Kidney (tissue), 13 donors: ENCODE measurements at regions not wholly inside any gene's neighbourhood (a gene's known extent, or its start where the extent isn't known, plus 50 kb on each side); places are given as distances from the start of the nearest gene placed in this dataset.

ENCODE experiments used
- DNase-seq, 5 donors: peaks; one replicate each; pipeline ENCODE4 v3.0.0-alpha.2; 2013 to 2020
- FAIRE-seq: peaks from 2 replicates; lab custom pipeline; 2012; peaks lifted over from hg19 to GRCh38; lab: Jason Lieb, UNC
- H3K27ac ChIP-seq, 2 donors: one replicate each; pipeline ENCODE4 v1.7.0; 2013; ENCODE audit warnings: low read depth in 2 of 2, low read length in 2 of 2, inconsistent platforms in 1 of 2
- H3K27me3 ChIP-seq: one replicate; pipeline ENCODE4 v1.7.1; 2013; ENCODE audit warnings: low read length, inconsistent platforms; ENCODE audit not compliant: control insufficient read depth, insufficient read depth
- H3K36me3 ChIP-seq, 3 donors: one replicate each; pipeline versions ENCODE4 v1.7.0 to v1.7.1; 2013; ENCODE audit warnings: low read length in 3 of 3, control low read depth in 1 of 3, inconsistent platforms in 1 of 3; ENCODE audit not compliant: insufficient read depth in 3 of 3, control insufficient read depth in 2 of 3
- H3K4me1 ChIP-seq, 3 donors: one replicate each; pipeline versions ENCODE4 v1.7.0 to v1.7.1; 2013; ENCODE audit warnings: low read length in 3 of 3, inconsistent platforms in 1 of 3, low read depth in 1 of 3; ENCODE audit not compliant: control insufficient read depth in 2 of 3, insufficient read depth in 2 of 3
- H3K4me3 ChIP-seq, 3 donors: one replicate each; pipeline versions ENCODE4 v1.7.0 to v1.8.1; 2013; ENCODE audit warnings: low read length in 3 of 3, control low read depth in 1 of 3, inconsistent platforms in 1 of 3
- H3K9ac ChIP-seq, 3 donors: one replicate each; pipeline versions ENCODE4 v1.7.0 to v1.7.1; 2013; ENCODE audit warnings: low read length in 3 of 3, control low read depth in 1 of 3, inconsistent platforms in 1 of 3
- H3K9me3 ChIP-seq, 3 donors: one replicate each; pipeline versions ENCODE4 v1.7.0 to v1.7.1; 2013; ENCODE audit warnings: low read length in 3 of 3, control low read depth in 1 of 3, inconsistent platforms in 1 of 3; ENCODE audit not compliant: control insufficient read depth in 2 of 3, insufficient read depth in 1 of 3
- intact Hi-C: fragments of 100-400 bp; cut with DNase I; formaldehyde crosslinking; loops from one replicate; pipeline ENCODE4 v1.11.1; 2022
- TF ChIP-seq, protein P1 (sequence below): IDR thresholded peaks from 3 replicates; pipeline ENCODE4 v1.5.1; 2012; ENCODE audit warnings: mild to moderate bottlenecking, moderate library complexity, borderline replicate concordance; ENCODE audit not compliant: insufficient read depth; ENCODE audit errors: extremely low read depth
- donor health status: control.
- donor health status: control.
- donor health status: control.
- donor health status: control.
- donor health status: control.
- donor health status: DM: yes; HTN: yes; CAD: no.
- donor health status: Normal renal cell carcinoma (clear cell type).

DNA sequence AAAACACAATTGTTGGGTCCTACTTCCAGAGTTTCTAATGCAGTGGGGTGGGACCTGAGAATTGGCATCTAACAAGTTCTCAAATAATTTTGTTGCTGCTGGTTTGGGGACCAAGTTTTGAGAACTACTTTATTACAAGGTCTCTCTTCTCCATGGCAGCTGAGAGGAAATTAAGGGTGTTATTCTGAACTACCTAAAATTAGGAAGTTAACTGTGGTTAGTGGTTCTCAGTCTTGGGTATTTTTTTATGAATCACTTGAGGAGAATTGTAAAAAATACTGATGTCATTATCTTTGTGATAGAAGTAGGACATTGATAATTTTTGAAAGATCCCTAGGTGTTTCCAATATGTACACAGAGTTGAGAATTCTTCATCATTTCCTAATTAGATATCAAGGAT is 210.2 kb downstream of the MC4R start:
- H3K4me1 ChIP-seq, result no peaks in the 10 kb centered on the region
- H3K9me3 ChIP-seq, result no peaks in the 10 kb centered on the region
- no peak overlapping the region for H3K9ac ChIP-seq
- FAIRE-seq (no peak), DNase-seq (no peak)
- H3K4me3 ChIP-seq, result no peak overlapping the region
- no peak overlapping the region for H3K27ac ChIP-seq
- intact Hi-C loops, result no loop called here
- no peaks in the 10 kb centered on the region for H3K27me3 ChIP-seq
- no peaks in the 10 kb centered on the region for H3K36me3 ChIP-seq
- TF ChIP-seq, protein P1, sequence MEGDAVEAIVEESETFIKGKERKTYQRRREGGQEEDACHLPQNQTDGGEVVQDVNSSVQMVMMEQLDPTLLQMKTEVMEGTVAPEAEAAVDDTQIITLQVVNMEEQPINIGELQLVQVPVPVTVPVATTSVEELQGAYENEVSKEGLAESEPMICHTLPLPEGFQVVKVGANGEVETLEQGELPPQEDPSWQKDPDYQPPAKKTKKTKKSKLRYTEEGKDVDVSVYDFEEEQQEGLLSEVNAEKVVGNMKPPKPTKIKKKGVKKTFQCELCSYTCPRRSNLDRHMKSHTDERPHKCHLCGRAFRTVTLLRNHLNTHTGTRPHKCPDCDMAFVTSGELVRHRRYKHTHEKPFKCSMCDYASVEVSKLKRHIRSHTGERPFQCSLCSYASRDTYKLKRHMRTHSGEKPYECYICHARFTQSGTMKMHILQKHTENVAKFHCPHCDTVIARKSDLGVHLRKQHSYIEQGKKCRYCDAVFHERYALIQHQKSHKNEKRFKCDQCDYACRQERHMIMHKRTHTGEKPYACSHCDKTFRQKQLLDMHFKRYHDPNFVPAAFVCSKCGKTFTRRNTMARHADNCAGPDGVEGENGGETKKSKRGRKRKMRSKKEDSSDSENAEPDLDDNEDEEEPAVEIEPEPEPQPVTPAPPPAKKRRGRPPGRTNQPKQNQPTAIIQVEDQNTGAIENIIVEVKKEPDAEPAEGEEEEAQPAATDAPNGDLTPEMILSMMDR, result no peak

DNA sequence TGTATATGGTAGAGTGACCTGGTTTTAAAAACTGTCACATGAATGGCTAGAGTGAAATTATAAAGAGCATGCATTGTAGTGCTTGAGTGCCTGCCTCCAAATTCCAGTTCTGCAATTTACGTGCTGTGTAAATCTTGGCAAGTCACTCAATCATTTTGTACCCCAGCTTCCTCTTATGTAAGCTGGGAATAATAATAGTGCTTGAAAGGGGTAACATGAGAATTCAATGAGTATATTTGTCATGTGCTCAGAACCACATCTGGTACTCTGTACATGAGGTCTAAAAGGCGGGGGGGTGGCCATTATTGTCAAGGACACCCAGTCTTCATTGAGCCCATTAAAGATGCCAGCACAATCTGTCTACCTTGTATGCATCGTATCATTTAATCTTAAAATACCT is 214.8 kb downstream of the MC4R start:
- Histone ChIP-seq H3K36me3 (no peaks in the 10 kb centered on the region), H3K27ac (no peak overlapping the region), H3K4me3 (no peak overlapping the region), H3K9ac (no peak overlapping the region), H3K27me3 (no peaks in the 10 kb centered on the region), H3K4me1 (no peaks in the 10 kb centered on the region), H3K9me3 (no peaks in the 10 kb centered on the region)
- intact Hi-C loops, result no loop called here
- TF ChIP-seq, protein P1, result no peak
- no peak for FAIRE-seq
- no peak for DNase-seq

DNA sequence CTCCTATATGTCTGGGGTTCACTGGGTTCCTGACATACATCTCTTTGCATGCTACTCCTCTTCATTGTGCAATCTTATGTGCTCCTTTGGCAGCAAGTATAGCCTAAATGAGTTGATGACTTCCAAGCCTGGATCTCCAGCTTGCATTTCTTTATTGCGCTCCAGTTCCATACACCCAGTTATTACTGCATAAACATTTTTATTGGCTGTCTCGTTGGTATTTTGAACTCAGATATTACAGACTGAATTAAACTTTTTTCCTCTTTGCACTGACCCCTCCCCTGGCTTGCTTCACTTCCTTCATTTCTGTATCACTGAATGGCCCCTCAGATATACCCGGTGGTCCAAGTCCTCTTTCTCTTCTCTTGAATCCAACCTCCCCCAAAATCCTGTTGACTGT is 219.2 kb downstream of the MC4R start:
- Histone ChIP-seq H3K4me3 (no peak overlapping the region), H3K27me3 (no peaks in the 10 kb centered on the region), H3K9me3 (no peaks in the 10 kb centered on the region), H3K36me3 (no peaks in the 10 kb centered on the region), H3K4me1 (no peaks in the 10 kb centered on the region), H3K27ac (no peak overlapping the region), H3K9ac (no peak overlapping the region)
- TF ChIP-seq, protein P1, result no peak
- intact Hi-C loops, result no loop called here
- FAIRE-seq (no peak), DNase-seq (no peak)

DNA sequence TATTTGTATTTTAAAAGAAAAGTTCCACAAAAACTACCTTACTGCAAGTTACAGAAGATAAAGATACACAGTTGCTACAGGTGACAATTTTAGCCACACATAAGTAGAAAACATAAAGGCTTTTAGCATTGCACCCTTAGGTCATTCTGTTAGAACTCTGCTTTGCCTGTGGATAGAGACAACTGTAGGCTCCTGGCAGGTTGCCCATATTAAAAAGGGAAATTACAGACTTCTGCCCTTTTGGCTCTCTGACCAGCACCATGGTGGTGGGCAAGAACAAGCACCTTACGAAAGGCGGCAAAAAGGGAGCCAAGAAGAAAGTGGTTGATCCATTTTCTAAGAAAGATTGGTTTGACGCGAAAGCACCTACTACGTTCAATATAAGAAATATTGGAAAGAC is 223.3 kb downstream of the MC4R start:
- DNase-seq, result no peak
- no peaks in the 10 kb centered on the region for H3K9me3 ChIP-seq
- H3K4me3 ChIP-seq, result no peak overlapping the region
- H3K27ac ChIP-seq, result no peak overlapping the region
- intact Hi-C loops, result loop anchor here (10.0 kb wide), 1 partner anchor 75 kb away; no protein-coding TSS in a partner anchor
- H3K27me3 ChIP-seq, result no peaks in the 10 kb centered on the region
- no peaks in the 10 kb centered on the region for H3K4me1 ChIP-seq
- H3K36me3 ChIP-seq, result no peaks in the 10 kb centered on the region
- TF ChIP-seq, protein P1, result no peak
- no peak for FAIRE-seq
- H3K9ac ChIP-seq, result no peak overlapping the region
